ENCODE measurements at regions not wholly inside any gene's neighbourhood (a gene's known extent, or its start where the extent isn't known, plus 50 kb on each side); places are given as distances from the start of the nearest gene placed in this dataset.

DNA sequence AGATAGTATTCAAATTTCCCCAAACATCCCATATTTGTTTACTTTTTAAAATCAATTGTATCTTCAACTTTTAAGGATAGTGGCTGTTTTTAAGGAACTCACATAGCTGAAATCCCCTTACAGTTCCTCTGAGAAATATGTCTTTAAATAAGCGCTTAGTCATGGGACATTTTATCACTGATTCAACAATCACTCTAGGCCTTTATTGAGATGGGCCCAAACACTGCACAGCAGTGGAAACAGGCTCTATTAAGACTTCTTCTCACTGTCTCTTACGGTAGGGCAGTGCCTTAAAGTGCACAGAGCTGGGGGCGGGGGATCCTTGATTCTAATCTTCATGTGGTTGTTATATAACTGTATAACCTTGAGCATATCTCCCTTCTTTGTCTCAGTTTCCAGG lies 59.8 kb upstream of the RREB1 start (continued):
- TF ChIP-seq, protein P1, sequence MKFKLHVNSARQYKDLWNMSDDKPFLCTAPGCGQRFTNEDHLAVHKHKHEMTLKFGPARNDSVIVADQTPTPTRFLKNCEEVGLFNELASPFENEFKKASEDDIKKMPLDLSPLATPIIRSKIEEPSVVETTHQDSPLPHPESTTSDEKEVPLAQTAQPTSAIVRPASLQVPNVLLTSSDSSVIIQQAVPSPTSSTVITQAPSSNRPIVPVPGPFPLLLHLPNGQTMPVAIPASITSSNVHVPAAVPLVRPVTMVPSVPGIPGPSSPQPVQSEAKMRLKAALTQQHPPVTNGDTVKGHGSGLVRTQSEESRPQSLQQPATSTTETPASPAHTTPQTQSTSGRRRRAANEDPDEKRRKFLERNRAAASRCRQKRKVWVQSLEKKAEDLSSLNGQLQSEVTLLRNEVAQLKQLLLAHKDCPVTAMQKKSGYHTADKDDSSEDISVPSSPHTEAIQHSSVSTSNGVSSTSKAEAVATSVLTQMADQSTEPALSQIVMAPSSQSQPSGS (CRISPR knock-in tag; IDR thresholded peaks at IDR 0.05), result no peak
- TF ChIP-seq TEAD4 (IDR thresholded peaks at IDR 0.05; ENCODE audit: low read length) (peak; percentile 45; the same call in 1 of the 2 replicates), TEAD4 (CRISPR knock-in tag; IDR thresholded peaks at IDR 0.05; ENCODE audit: borderline replicate concordance) (no peak), GATAD2B (IDR thresholded peaks at IDR 0.05; ENCODE audit: borderline replicate concordance) (peak; percentile 47; the same call in 1 of the 2 replicates), NFE2 (IDR thresholded peaks at IDR 0.05; ENCODE audit: low read depth) (peak; percentile 93), FUS (optimal IDR thresholded peaks at IDR 0.05; ENCODE audit: low read depth, low read length) (no peak), HOXB6 (CRISPR knock-in tag; IDR thresholded peaks at IDR 0.05; ENCODE audit: borderline replicate concordance) (no peak), SRF (CRISPR knock-in tag; IDR thresholded peaks at IDR 0.05) (no peak), FIP1L1 (IDR thresholded peaks at IDR 0.05; ENCODE audit: low read depth, low read length, poor library complexity, severe bottlenecking) (no peak), TEAD1 (CRISPR knock-in tag; IDR thresholded peaks at IDR 0.05) (0 out of 4 replicates have a peak, but pooled peaks of 1 of the 2 experiments have one; percentile 42), ZNF785 (CRISPR knock-in tag; IDR thresholded peaks at IDR 0.05) (no peak), KAT2B (IDR thresholded peaks at IDR 0.05; ENCODE audit: low read depth, low read length) (no peak), NR1H2 (CRISPR knock-in tag; IDR thresholded peaks at IDR 0.05) (no peak), KDM4B (IDR thresholded peaks at IDR 0.05; ENCODE audit: borderline replicate concordance in 2 of 2, low read depth in 1 of 2) (no peak), ZEB2 (IDR thresholded peaks at IDR 0.05) (0 out of 2 replicates have a peak, but pooled peaks have one; percentile 12), SIN3A (IDR thresholded peaks at IDR 0.05; ENCODE audit: borderline replicate concordance in 2 of 2, control insufficient read depth in 1 of 2, low read depth in 2 of 2, low read length in 2 of 2) (no peak), MEF2A (IDR thresholded peaks at IDR 0.05; ENCODE audit: control insufficient read depth, low read depth, low read length) (peak; percentile 48; the same call in 1 of the 2 replicates), HNRNPL (IDR thresholded peaks at IDR 0.05; ENCODE audit: low read depth, low read length) (no peak), KLF6 (CRISPR knock-in tag; IDR thresholded peaks at IDR 0.05; ENCODE audit: borderline replicate concordance) (no peak)
- TF ChIP-seq, protein P2, sequence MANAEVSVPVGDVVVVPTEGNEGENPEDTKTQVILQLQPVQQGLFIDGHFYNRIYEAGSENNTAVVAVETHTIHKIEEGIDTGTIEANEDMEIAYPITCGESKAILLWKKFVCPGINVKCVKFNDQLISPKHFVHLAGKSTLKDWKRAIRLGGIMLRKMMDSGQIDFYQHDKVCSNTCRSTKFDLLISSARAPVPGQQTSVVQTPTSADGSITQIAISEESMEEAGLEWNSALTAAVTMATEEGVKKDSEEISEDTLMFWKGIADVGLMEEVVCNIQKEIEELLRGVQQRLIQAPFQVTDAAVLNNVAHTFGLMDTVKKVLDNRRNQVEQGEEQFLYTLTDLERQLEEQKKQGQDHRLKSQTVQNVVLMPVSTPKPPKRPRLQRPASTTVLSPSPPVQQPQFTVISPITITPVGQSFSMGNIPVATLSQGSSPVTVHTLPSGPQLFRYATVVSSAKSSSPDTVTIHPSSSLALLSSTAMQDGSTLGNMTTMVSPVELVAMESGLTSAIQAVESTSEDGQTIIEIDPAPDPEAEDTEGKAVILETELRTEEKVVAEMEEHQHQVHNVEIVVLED (CRISPR knock-in tag; IDR thresholded peaks at IDR 0.05), result no peak
- TF ChIP-seq, protein P3, sequence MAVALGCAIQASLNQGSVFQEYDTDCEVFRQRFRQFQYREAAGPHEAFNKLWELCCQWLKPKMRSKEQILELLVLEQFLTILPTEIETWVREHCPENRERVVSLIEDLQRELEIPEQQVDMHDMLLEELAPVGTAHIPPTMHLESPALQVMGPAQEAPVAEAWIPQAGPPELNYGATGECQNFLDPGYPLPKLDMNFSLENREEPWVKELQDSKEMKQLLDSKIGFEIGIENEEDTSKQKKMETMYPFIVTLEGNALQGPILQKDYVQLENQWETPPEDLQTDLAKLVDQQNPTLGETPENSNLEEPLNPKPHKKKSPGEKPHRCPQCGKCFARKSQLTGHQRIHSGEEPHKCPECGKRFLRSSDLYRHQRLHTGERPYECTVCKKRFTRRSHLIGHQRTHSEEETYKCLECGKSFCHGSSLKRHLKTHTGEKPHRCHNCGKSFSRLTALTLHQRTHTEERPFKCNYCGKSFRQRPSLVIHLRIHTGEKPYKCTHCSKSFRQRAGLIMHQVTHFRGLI (CRISPR knock-in tag; IDR thresholded peaks at IDR 0.05), result no peak
- TF ChIP-seq, protein P4, sequence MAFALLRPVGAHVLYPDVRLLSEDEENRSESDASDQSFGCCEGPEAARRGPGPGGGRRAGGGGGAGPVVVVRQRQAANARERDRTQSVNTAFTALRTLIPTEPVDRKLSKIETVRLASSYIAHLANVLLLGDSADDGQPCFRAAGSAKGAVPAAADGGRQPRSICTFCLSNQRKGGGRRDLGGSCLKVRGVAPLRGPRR (CRISPR knock-in tag; IDR thresholded peaks at IDR 0.05), result no peak
- TF ChIP-seq, protein P5, sequence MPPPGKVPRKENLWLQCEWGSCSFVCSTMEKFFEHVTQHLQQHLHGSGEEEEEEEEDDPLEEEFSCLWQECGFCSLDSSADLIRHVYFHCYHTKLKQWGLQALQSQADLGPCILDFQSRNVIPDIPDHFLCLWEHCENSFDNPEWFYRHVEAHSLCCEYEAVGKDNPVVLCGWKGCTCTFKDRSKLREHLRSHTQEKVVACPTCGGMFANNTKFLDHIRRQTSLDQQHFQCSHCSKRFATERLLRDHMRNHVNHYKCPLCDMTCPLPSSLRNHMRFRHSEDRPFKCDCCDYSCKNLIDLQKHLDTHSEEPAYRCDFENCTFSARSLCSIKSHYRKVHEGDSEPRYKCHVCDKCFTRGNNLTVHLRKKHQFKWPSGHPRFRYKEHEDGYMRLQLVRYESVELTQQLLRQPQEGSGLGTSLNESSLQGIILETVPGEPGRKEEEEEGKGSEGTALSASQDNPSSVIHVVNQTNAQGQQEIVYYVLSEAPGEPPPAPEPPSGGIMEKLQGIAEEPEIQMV (tag; conservative IDR thresholded peaks at IDR 0.05; ENCODE audit: low read depth), result no peak

Measured in K562 (cell line).